RWPE2 (cell line): ENCODE measurements at regions not wholly inside any gene's neighbourhood (a gene's known extent, or its start where the extent isn't known, plus 50 kb on each side); places are given as distances from the start of the nearest gene placed in this dataset.
A peak's percentile ranks its signal among the peaks of the same experiment; 100 is the strongest.
"Not testable (repeated sequence)": the region's sequence is repeated elsewhere in the genome, so short reads cannot be mapped to it uniquely, and the experiment has no call there.

Experiments used
- ATAC-seq: fragments of 200-7000 bp; cut with Tn5 transposase; 3 replicates; pipeline ENCODE4 v1.9.1; 2021; ENCODE audit warnings: low read depth
- DNase-seq: peaks from one replicate; pipeline ENCODE4 v3.0.0-alpha.2; 2020; ENCODE audit warnings: low spot score
- H3K27ac ChIP-seq: fragments of 450-650 bp; 2 replicates; pipeline ENCODE4 v1.5.1; 2017; ENCODE audit warnings: mild to moderate bottlenecking; ENCODE audit not compliant: poor library complexity, severe bottlenecking
- H3K27me3 ChIP-seq: fragments of 250-450 bp; sonication (Bioruptor Pico); 2 replicates; pipeline ENCODE4 v1.5.1; 2021; ENCODE audit warnings: mild to moderate bottlenecking, moderate library complexity; ENCODE audit not compliant: insufficient read depth, poor library complexity, severe bottlenecking
- H3K36me3 ChIP-seq: fragments of 250-450 bp; sonication (Bioruptor Pico); 2 replicates; pipeline ENCODE4 v1.5.1; 2020; ENCODE audit warnings: low read depth, mild to moderate bottlenecking, moderate library complexity
- H3K4me1 ChIP-seq: fragments of 250-450 bp; sonication (Bioruptor Pico); 2 replicates; pipeline ENCODE4 v1.5.1; 2021; ENCODE audit warnings: mild to moderate bottlenecking, moderate library complexity; ENCODE audit not compliant: insufficient read depth, poor library complexity, severe bottlenecking
- H3K4me3 ChIP-seq: fragments of 250-450 bp; sonication (Bioruptor Pico); 2 replicates; pipeline ENCODE4 v1.5.1; 2021; ENCODE audit warnings: mild to moderate bottlenecking, moderate library complexity; ENCODE audit not compliant: severe bottlenecking
- H3K9me3 ChIP-seq: fragments of 250-450 bp; sonication (Bioruptor Pico); 2 replicates; pipeline ENCODE4 v1.5.1; 2021; ENCODE audit warnings: mild to moderate bottlenecking, moderate library complexity; ENCODE audit not compliant: severe bottlenecking
- TF ChIP-seq, protein P1 (sequence below): fragments of 450-650 bp; IDR thresholded peaks from one replicate; pipeline ENCODE4 v1.5.1; 2017; ENCODE audit warnings: mild to moderate bottlenecking, moderate library complexity; ENCODE audit not compliant: poor library complexity, severe bottlenecking

DNA sequence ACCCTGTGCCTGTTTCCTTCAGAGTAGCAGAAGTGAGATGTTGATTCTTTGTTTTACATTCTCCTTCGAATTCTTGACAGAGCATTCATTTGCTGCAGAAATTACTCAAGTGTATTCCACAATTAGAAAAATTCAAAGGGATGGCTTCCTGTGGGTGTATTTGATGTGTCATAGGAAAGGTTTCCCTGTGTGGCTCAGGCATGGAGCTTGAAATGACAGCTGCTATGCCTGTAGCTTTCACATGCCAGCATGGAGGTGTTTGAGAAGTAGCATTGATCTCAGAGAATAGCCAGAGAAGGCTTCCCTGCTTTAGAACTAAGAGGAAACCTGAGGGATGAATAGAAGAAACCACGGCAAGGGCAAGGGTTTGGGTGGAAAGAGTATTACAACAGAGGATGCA is 317.2 kb upstream of the DEPDC1 start:
- no peak for ATAC-seq

DNA sequence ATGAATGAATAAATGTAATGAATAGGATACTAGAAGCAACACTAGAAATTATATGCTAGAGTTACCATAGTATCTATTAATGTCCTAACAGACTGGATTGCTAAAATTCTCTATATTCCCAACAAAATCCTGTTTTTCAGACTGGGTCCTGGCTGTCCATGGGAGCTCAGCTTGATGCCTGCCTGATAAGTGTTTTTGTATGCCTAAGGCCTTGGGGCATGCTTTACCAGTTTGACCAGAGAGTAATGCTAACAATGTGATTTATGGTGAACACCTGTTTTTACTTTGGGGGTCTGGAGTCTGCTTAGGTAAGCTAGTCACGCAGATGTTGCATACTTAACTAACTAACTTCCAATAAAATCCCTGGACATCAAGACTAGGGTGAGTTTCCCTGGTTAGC is 318.8 kb upstream of the DEPDC1 start:
- H3K27ac ChIP-seq, result no peak overlapping the region
- no peak overlapping the region for H3K4me3 ChIP-seq
- DNase-seq, result no peak

More for the DNA sequence above, 317.2 kb upstream of the DEPDC1 start:
- no peak overlapping the region for H3K27ac ChIP-seq
- no peaks in the 10 kb centered on the region for H3K27me3 ChIP-seq
- H3K4me1 ChIP-seq, result no peaks in the 10 kb centered on the region
- TF ChIP-seq, protein P1, sequence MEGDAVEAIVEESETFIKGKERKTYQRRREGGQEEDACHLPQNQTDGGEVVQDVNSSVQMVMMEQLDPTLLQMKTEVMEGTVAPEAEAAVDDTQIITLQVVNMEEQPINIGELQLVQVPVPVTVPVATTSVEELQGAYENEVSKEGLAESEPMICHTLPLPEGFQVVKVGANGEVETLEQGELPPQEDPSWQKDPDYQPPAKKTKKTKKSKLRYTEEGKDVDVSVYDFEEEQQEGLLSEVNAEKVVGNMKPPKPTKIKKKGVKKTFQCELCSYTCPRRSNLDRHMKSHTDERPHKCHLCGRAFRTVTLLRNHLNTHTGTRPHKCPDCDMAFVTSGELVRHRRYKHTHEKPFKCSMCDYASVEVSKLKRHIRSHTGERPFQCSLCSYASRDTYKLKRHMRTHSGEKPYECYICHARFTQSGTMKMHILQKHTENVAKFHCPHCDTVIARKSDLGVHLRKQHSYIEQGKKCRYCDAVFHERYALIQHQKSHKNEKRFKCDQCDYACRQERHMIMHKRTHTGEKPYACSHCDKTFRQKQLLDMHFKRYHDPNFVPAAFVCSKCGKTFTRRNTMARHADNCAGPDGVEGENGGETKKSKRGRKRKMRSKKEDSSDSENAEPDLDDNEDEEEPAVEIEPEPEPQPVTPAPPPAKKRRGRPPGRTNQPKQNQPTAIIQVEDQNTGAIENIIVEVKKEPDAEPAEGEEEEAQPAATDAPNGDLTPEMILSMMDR, result no peak
- no peak overlapping the region for H3K4me3 ChIP-seq
- no peaks in the 10 kb centered on the region for H3K36me3 ChIP-seq
- H3K9me3 ChIP-seq, result no peaks in the 10 kb centered on the region
- DNase-seq, result no peak

DNA sequence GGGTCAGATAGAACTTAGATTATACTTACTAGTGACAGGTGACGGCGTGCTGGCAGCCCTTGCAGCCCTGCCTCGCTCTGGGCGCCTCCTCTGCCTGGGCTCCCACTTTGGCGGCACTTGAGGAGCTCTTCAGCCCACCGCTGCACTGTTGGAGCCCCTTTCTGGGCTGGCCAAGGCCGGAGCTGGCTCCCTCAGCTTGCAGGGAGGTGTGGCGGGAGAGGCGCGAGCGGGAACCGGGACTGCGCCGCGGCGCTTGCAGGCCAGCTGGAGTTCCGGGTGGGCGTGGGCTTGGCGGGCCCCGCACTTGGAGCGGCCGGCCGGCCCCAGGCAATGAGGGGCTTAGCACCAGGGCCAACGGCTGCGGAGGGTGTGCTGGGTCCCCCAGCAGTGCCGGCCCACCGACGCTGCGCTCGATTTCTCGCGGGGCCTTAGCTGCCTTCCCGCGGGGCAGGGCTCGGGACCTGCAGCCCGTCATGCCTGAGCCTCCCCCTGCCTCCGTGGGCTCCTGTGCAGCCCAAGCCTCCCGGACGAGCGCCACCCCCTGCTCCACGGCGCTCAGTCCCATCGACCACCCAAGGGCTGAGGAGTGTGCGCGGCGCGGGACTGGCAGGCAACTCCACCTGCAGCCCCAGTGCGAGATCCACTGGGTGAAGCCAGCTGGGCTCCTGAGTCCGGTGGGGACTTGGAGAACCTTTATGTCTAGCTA is 320.8 kb upstream of the DEPDC1 start:
- not testable (repeated sequence) for ATAC-seq, H3K27me3 ChIP-seq, H3K27ac ChIP-seq, H3K9me3 ChIP-seq, DNase-seq, H3K4me1 ChIP-seq, H3K4me3 ChIP-seq, H3K36me3 ChIP-seq

More for the DNA sequence above, 318.8 kb upstream of the DEPDC1 start:
- Histone ChIP-seq H3K27me3 (no peaks in the 10 kb centered on the region), H3K4me1 (no peaks in the 10 kb centered on the region), H3K36me3 (no peaks in the 10 kb centered on the region), H3K9me3 (no peaks in the 10 kb centered on the region)
- TF ChIP-seq, protein P1, result no peak
- ATAC-seq, result no peak

DNA sequence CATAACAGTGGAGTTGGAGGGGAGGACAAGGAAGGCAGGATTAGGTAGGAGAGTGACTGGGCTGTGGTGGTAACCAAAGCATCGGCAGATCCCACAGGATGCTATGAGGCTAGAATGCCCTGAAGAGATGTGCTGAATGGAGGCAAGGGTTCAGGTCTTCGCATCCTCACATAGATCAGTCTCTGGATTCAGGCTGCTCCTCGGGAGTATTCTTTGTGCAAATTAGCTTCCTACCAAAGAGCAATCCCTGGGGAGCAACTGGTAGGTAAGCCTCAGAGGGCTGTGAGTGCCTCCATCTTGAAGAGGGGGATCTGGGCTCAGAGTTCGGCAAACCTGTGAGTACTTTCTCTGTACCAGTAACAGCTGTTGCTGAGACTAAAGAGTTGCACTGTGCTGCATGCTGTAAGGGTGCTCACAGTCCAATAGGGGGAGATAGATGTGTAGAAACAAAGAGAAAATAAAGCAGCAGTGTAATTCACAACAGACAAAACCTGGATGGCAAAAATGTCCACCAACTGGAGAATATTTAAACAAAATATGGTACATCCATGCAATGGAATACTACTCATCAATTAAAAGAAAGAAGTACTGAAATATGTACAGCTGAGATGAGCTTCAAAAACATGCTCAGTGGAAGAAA is 322.4 kb upstream of the DEPDC1 start:
- Histone ChIP-seq H3K4me3 (no peak overlapping the region), H3K36me3 (no peaks in the 10 kb centered on the region), H3K4me1 (no peaks in the 10 kb centered on the region), H3K27me3 (no peaks in the 10 kb centered on the region), H3K9me3 (no peaks in the 10 kb centered on the region), H3K27ac (no peak overlapping the region)
- TF ChIP-seq, protein P1, result peak; percentile 30
- DNase-seq (no peak), ATAC-seq (peak; percentile 58; the same call in 2 of the 3 replicates)

DNA sequence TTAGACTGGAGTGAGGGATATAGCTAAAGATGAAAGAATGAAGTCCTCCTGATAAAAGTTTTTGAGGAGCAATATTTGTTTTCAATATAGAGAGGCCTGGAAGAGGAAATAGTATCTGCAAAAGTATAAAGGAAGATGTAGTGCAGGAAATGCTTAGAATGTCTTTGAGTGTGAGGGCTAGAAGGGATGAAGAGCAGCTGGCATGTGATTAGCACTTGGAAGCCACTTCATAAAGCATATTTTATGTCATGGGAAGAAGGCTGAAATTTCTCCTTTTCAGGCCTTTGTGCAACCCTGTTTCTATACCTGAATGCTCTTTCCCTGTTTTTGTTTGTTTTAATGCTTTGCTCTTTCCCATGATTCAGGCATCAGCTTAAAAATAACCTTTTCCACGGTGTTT is 323.3 kb upstream of the DEPDC1 start:
- ATAC-seq (no peak), DNase-seq (no peak)
- no peaks in the 10 kb centered on the region for H3K27me3 ChIP-seq
- H3K9me3 ChIP-seq, result no peaks in the 10 kb centered on the region
- H3K4me3 ChIP-seq, result no peak overlapping the region
- H3K36me3 ChIP-seq, result no peaks in the 10 kb centered on the region
- TF ChIP-seq, protein P1, result no peak
- no peak overlapping the region for H3K27ac ChIP-seq
- H3K4me1 ChIP-seq, result no peaks in the 10 kb centered on the region
